Lung (tissue), 11 donors: ENCODE measurements at regions not wholly inside any gene's neighbourhood (a gene's known extent, or its start where the extent isn't known, plus 50 kb on each side); places are given as distances from the start of the nearest gene placed in this dataset.

Source experiments
- ATAC-seq: fragments of 200-7000 bp; cut with Tn5 transposase; one replicate; pipeline ENCODE4 v1.9.1; 2020; ENCODE audit warnings: moderate number of reproducible peaks; ENCODE audit not compliant: insufficient read depth, low FRiP score
- DNase-seq, 3 donors: peaks; one replicate each; pipeline ENCODE4 v3.0.0-alpha.2; 2013 to 2017
- H3K27ac ChIP-seq, 2 donors: one replicate each; pipeline ENCODE4 v1.5.1; 2013; ENCODE audit warnings: mild to moderate bottlenecking in 2 of 2, moderate library complexity in 2 of 2, control low read depth in 1 of 2, inconsistent platforms in 1 of 2, low read depth in 1 of 2, low read length in 1 of 2
- H3K27me3 ChIP-seq, 3 donors: one replicate each; pipeline ENCODE4 v1.5.1; 2013; ENCODE audit warnings: low read length in 2 of 3; ENCODE audit not compliant: control insufficient read depth in 3 of 3, insufficient read depth in 3 of 3
- H3K36me3 ChIP-seq, 4 donors: one replicate each; pipeline ENCODE4 v1.5.1; 2013; ENCODE audit warnings: low read length in 4 of 4, mild to moderate bottlenecking in 1 of 4, moderate library complexity in 1 of 4; ENCODE audit not compliant: control insufficient read depth in 4 of 4, insufficient read depth in 4 of 4
- H3K4me1 ChIP-seq, 5 donors: one replicate each; pipeline ENCODE4 v1.5.1; 2013; ENCODE audit warnings: low read length in 5 of 5, mild to moderate bottlenecking in 2 of 5, moderate library complexity in 1 of 5; ENCODE audit not compliant: control insufficient read depth in 5 of 5, insufficient read depth in 5 of 5
- H3K4me3 ChIP-seq: one replicate; pipeline ENCODE4 v1.5.1; 2013; ENCODE audit warnings: mild to moderate bottlenecking, control low read depth, moderate library complexity
- H3K9ac ChIP-seq, 2 donors: one replicate each; pipeline ENCODE4 v1.5.1; 2013; ENCODE audit warnings: low read length in 2 of 2, control low read depth in 1 of 2; ENCODE audit not compliant: insufficient read depth in 1 of 2
- H3K9me3 ChIP-seq, 4 donors: one replicate each; pipeline ENCODE4 v1.5.1; 2013; ENCODE audit warnings: low read length in 3 of 4, mild to moderate bottlenecking in 1 of 4, moderate library complexity in 1 of 4; ENCODE audit not compliant: control insufficient read depth in 4 of 4, insufficient read depth in 3 of 4
- CTCF ChIP-seq: IDR thresholded peaks from 2 replicates; pipeline ENCODE4 v1.5.1; 2012; ENCODE audit warnings: mild to moderate bottlenecking; ENCODE audit errors: control extremely low read depth, extremely low read depth
- WGBS, 2 donors: extraction: QIAGEN DNeasy Blood & Tissue Kit; methylation state at CpG; one replicate each; pipeline ENCODE4 v1.1.7; 2013; 5-methylcytosine and 5-hydroxymethylcytosine counted together
- donor health status: control.
- donor health status: control.
- donor health status: Bipolar disorder and iron deficiency.
- donor health status: healthy.
- donor health status: DM: yes; HTN: yes; CAD: no.

- 70 to 76% methylated on average over 2 of the region's 2 CpGs for WGBS, 2 donors
- H3K9ac ChIP-seq, result no peak overlapping the region
- H3K36me3 ChIP-seq, result no peaks in the 10 kb centered on the region
- H3K27me3 ChIP-seq, result peaks cover 0 to 13% (median 2%) of the 10 kb centered on the region in 3 donors
- H3K4me3 ChIP-seq, result no peak overlapping the region
- H3K4me1 ChIP-seq, result no peaks in the 10 kb centered on the region
- TF ChIP-seq CTCF, result no peak
- no peak for DNase-seq
- peaks cover 0 to 5% (median 0%) of the 10 kb centered on the region in 4 donors for H3K9me3 ChIP-seq
- H3K27ac ChIP-seq, result no peak overlapping the region
- no peak for ATAC-seq
Observed at GRCh38 chrX:6645216-6645615, 110.3 kb upstream of the VCX3A start.

GRCh38 chrX:6644411-6644810 is 109.5 kb upstream of the VCX3A start:
- 91 to 93% methylated on average over 4 of the region's 4 CpGs for WGBS, 2 donors
- no peak overlapping the region for H3K27ac ChIP-seq
- peaks cover 0 to 5% (median 0%) of the 10 kb centered on the region in 4 donors for H3K9me3 ChIP-seq
- no peak for TF ChIP-seq CTCF
- H3K4me3 ChIP-seq, result no peak overlapping the region
- H3K9ac ChIP-seq, result no peak overlapping the region
- DNase-seq, result no peak
- H3K27me3 ChIP-seq, result peaks cover 0 to 6% (median 0%) of the 10 kb centered on the region in 3 donors
- H3K4me1 ChIP-seq, result no peaks in the 10 kb centered on the region
- no peaks in the 10 kb centered on the region for H3K36me3 ChIP-seq
- no peak for ATAC-seq

GRCh38 chrX:6640727-6641126 is 105.8 kb upstream of the VCX3A start:
- no peak for ATAC-seq
- WGBS, 2 donors, result 89 to 93% methylated on average over 4 of the region's 4 CpGs

More at GRCh38 chrX:6640727-6641126, 105.8 kb upstream of the VCX3A start:
- Histone ChIP-seq H3K27ac (no peak overlapping the region), H3K4me3 (no peak overlapping the region), H3K36me3 (no peaks in the 10 kb centered on the region), H3K9ac (no peak overlapping the region), H3K4me1 (no peaks in the 10 kb centered on the region), H3K27me3 (peaks cover 0 to 13% (median 0%) of the 10 kb centered on the region in 3 donors), H3K9me3 (peaks cover 0 to 7% (median 0%) of the 10 kb centered on the region in 4 donors)
- no peak for TF ChIP-seq CTCF
- no peak for DNase-seq
